CD4-positive, alpha-beta T cell treated with Interleukin-12 subunit alpha and Interleukin-12 subunit beta, for 1 hour (primary cell): ENCODE measurements at regions not wholly inside any gene's neighbourhood (a gene's known extent, or its start where the extent isn't known, plus 50 kb on each side); places are given as distances from the start of the nearest gene placed in this dataset.

ENCODE experiments used
- DNase-seq: peaks from one replicate; pipeline ENCODE4 v3.0.0-alpha.2; 2020

DNA sequence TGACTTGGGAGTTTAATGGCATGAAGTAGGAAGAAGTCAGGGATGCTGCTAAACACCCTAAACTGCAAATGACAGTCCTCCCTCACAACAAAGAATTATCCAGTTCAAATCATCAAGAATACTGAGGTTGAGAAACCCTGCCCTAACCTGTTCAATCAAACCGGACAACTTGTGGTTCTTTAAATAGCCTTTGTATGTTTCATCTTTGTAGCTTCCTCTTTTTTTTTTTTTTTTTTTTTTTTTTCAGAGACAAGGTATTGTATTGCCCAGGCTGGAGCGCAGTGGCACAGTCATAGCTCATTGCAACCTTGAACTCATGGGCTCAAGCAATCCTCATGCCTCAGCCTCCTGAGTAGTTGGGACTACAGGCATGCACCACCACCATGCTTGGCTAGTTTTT, 52.5 kb upstream of the TTC29 start:
- no peak for DNase-seq

DNA sequence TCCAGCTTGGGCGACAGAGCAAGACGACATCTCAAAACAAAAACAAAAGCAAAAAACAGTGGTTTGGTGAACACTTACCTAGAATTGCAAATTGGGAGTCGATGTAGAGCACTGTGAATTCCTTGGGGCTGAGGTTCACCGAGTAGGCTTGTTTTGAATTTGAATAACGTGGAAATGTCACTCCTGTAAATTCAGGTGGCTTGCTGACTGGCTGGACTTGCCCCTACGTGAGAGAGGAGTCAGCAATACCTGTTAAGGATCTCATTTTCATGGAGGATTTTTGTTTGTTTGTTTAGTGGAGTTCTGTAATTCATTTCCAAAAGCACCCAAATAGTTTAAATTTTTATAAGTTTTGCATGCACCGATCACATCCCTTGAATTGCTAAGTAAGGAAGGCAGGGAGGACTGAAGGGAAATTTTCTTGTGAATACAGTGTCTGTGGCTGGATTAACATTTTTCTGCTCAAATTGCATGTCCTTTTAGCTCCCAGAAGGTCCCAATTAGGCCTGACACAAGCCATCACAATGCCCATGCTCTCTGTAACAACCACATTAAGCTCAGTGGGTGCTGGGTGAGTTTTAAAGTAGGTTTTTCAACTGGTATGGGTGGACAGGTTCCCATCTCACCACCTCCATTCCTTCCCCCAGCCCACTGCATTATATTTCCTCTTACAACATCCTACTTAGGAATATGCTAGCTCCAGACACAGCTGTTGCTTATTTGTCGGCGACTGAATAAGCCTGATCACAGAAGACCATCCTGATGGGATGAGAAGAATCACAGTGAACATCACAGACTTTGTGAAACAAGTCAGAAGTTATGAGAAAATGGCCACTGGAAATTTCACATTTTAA, 58.5 kb upstream of the TTC29 start:
- DNase-seq: no peak

DNA sequence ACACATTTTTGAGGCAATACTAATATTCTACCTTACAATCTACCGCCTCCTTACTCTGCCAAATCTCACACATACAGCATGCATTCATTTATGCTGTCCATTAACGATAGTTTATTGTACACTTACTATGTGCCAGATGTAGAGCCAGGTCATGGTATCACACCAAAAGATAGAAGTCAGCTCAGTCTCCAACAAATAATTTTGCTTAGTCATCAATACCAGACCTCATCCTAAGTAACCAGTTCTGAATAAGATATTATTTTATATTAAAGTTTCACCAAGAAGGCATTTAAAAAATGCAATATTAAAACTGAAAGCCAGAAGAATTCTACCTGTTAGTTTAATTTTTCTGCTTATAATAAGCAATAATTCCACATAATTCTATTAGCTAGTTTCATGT, 60.6 kb upstream of the TTC29 start:
- DNase-seq: no peak

DNA sequence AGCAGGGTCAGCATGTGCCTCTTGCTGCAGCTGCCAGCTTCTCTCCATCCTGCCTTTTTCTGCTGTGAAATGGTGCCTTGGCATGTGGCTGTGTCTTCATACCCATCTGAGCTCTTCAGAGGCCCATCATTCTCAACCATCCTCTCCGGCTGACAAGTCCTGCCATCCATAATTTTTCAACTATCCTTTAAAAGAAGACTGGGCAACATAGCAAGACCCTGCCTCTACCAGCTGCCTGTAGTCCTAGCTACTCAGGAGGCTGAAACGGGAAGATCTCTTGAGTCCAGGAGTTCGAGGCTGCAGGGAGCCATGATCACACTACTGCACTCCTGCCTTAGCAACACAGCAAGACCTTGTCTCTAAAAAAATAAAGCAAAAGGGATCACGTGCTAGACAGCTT, 64.2 kb upstream of the TTC29 start:
- no peak for DNase-seq

DNA sequence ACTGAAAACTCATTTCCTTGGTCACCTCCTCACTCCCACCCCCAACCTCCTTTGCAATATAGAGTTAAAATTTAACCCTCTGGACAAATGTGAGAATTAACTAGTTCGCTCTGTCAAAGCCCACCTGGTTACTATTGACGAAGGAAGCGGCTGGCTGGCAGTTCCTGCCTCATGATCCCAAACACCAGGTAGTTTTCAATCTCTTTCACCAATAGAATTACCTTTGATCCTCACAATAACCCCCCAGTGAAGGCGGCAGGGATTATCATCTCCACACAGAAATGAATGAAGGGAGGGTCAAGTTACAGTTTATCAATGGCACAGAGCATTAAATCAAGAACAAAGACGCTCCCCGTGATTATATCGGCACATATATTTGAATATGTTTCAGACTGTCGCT, 65.7 kb upstream of the TTC29 start:
- DNase-seq: no peak

DNA sequence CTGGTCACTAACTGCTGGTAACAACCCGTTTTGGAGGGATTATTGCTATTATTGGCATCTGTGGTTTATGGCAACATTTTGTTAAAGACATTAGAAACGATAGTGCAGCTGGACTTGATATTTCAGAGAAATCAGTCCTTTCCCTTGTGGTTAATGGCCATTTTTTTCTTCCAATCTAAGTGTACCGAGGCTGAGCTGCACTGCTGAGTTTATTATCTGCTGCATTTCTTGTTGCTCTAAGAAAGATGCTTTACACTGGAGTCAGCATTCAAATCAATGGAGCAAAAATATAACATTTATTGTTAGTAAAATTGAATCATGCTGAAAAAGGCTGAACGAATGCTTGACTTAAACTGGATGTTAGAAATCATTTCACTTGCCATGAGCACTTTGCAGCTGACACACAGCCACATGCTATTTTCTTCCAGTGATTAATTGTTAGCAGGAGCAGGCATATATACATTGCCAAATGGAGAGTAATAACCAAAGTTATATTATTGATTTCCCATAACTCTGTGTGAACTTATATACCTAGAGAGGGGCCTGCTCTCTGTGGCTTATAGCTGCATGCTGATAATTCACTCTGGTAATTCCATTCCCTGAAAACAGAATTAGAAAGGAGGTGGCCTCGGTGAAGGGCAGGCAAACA, 66.5 kb upstream of the TTC29 start:
- DNase-seq: no peak

DNA sequence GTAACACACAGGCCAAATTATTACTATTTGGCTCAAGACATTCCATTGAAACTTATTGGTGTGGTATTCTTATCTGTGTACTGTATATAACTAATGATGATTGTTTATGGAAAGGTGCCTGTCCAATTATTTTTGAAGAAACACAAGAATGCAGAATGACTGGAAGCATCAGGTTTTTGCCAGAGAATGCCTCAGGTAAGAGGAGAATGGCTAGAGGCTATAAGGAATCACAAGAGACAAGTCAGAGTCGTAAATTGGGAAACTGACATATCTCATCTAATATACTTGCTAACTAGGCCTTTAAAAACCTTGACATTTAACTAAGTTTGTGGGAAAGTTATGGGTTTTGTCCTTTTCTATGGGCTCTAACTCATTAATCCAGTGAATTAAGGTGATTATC, 69.3 kb upstream of the TTC29 start:
- no peak for DNase-seq

DNA sequence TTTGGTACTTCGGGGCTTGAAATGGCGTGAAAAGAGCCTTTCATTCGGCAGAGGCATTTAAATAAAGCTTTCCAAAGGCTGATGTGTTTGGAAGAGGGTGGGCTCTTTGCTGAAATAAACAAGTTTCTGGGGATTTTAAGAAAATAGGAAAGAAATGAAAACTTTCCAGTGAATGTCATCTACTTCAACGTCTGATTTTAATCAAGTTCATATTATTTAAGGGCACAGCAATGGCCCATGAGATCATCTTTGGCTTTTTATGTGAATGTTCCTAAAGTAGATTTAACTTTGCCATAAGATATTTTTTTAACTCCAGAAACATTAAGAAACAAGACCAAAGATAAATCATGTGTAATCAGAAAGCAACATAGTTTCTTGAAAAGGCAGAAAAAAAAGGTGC, 69.8 kb upstream of the TTC29 start:
- no peak for DNase-seq

DNA sequence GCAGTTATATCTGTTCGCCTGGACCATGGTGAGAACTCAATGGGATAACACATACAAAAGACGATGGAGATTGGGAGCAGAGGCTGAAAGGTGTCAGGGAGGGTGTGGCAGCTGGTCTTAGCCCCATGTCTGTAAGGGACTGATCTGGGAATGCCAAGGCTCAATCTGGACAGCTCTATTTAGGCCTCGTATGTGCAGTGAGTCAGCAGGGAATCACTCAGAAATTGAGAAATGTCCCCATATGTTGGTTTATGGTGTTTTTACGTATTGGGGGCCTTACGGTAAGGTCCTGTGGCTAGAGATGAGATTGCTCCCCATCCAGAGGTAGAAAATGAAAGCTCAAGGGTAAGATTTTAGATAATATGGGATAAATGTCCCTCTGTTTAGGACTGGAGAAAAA, 71.4 kb upstream of the TTC29 start:
- DNase-seq: no peak

DNA sequence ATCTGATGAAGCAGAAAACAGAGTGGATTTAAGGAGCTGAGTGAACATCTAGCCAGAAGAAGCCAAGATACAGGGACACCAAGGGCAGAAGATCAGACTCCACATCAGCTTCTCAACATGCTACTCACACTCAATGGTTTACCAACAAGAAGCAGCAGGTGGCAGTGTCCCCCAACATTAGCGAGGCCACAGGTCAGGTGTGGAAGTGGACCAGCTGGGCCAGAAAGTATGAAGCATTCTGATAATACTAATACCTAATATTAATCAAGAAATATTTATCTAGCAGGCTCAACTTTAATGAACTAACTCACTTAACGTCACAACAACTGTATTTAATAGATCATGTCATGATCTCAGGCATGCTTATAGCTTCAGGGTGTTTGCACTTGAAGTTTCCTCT, 73.4 kb upstream of the TTC29 start:
- peak; percentile 49 for DNase-seq

DNA sequence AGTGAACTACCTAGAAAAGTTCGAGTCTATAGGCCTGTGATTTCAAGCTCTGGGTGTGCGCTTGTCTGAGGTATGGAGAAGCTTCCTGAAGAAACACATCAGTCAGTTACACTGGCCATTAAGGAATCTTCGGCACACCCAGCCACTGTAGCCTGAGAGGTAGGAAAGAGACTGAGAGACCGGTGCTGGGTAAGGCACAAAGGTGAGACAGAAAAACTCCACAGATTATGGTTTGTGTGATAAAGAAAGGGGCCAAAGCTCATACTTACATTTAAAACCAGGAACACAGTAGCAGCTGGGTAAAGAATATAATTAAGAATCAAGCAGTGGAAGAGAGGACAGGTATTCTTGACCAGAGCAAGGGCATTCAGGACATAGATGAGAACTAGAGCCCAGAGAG, 74.8 kb upstream of the TTC29 start:
- no peak for DNase-seq

DNA sequence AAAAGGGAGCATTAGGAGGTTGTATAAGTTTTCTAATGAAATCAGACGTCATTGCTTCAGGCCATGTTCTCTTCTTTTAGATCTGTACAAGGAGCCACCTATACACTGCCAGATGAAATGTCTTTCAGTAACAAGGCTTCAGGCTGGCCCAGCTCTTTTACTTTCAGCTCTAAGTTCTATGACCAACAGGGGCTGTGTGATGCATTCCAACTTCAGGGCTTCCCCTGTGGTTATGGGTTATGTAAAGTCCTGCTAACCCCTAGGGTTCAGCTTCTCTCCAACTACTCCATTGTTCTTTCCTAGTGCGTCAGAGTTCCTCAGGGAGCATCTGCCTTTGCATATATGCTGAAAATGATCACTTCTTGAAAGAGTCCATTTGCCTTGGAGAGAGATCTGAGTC, 79.4 kb upstream of the TTC29 start:
- no peak for DNase-seq

DNA sequence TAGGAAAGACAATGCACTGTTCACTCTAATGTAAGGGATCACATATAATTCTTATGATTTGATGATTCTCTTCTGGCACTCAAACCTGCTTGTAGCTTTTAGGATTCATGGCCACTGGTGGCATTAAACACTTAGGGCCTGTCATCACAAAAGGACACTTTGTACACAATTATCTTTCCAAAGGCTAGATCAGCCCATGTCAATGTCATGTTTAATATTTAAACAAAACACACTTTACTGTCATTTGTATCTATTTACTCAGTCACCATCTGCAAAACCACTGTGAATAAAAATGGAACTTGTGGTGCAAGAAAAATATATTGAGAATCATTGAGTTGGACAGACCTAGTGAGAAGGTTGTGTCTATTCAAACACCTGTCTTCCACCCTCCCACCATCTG, 83.6 kb upstream of the TTC29 start:
- no peak for DNase-seq

DNA sequence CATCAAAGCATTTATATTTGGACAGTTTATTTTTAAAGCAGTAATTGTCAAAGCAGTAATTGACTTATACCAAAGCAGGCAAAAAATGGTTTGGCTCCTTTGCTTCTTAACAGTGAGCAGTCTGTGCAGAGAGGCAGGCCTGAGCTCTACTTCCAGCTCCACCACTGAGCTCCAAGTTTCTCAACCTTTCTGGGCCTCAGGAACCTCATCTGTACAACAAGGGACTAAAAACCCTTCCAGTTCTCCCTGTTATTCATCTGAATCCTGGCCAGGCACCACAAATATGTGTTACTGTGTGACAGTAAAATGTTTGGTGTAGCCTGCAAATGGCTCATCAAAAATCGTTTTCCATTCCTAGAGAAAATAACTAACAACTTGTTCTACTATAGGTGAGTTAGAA, 88.7 kb upstream of the TTC29 start:
- DNase-seq: no peak

DNA sequence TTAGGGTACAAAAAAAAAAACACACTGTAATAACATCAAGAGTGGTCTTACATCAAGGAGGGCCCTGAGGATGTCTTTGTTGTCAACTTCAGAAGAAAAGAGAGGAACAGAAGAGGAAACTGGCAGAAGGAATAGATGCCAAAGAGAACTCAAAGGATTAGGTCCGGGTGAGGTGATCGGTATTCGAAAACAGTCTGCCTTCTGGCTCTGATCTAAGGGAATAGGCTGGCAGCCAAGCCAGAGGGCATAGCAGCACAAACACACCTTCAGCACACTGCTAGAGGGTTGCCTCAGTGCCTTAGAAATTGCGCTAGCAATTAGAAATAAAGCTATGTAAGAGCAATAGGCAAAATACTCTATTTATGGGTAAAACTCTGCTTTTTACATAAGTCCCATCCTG, 91.4 kb upstream of the TTC29 start:
- no peak for DNase-seq

DNA sequence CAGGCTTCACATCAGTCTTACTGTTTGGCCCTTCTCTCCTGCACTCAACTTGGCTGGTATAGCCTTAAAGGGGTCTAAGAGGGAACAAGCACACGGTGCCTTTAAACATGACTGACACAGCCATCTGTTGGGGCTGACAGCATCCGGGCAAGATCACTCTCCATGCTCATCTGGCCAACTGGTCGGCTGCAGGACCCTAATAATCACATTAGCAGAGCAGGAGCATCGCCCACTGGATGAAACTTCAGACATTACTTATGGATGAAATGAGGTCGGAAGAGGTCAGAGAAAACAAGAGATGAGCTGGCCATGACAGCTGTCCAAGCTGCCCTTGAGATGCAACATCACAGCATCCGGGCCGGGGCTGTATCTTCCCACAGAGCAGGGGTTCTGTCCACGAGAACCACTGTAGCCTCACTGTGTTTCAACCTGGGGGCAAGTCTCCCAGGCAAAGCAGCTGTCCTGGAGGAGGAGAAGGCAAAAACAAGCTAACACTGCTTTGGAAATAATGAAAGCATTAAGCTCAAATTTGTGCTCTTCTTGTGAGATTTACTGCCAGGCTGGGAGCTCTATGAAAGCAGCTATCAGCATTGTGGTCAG, 94.4 kb upstream of the TTC29 start:
- no peak for DNase-seq

DNA sequence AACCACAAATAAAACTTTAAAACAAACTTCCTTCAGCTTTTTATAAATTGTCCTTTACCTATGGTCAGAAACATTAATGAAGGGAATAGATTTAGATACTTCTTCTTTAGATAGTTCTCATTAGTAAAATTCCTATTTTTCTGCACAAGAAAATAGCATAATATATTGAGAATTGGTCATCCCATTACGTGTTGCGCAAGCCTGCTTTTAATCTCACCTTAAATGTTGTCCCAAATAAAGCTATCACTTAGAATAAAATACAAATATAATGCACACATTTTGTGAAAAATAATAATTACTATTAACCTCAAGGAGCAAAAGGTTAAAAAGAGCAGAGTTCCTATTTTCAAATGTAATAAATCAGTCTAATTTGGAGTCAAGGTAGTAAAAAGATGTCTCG, 95.2 kb upstream of the TTC29 start:
- DNase-seq: no peak

DNA sequence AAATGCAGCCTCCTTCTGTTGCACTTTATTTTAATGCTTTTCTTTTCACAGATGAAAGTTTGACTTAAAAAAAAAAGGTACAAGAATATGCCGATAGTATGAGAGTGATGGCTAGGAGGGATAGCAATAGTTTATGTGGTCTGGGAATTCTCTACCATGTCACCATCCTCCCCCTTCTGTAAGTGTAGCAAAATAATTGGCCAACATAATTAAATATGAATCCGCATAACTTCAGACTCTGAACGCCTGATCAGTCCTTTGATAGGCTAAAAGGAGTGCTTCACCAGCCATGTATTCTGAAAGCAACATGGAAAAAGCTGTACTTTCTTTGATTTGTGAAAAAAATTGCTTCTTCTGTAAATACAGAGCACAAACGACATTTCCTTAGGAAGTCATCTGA, 95.7 kb upstream of the TTC29 start:
- no peak for DNase-seq

DNA sequence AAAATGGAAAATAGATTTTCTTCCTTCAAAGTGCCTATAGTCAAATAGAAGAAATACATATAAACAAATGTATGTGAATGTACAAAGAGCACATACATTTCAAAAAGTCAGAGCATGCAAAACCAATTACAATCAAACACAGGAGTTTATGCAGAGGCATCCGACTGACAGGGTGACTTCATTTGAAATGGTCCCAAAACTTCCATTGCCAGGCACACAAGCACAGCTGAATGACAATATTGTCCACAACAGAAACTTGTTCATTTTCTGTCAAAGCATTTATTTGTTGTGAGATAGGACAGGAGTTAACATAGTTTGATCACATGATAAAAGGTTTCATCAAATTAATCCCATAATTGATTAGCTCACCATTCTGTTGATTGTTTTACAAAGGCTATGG, 96.4 kb upstream of the TTC29 start:
- DNase-seq: no peak

DNA sequence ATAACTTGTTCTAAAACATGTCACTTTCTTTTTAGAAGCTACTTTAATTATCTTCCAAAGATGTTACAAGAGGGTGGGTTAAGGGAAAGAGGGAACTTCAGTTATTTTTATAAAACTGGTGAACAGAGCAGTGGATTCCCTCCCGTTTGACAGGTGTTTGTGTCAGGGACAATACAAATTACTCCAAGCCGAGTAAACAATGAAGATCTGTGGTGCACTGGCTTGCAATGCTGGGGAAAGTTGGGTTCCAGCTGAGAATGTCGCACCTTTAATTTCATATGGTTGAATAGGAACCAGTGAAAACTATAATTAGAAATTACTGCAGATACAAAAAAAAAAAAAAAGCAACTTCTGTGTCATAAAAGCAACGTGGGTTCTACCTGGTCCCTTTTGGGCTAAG, 98.6 kb upstream of the TTC29 start:
- DNase-seq: no peak

DNA sequence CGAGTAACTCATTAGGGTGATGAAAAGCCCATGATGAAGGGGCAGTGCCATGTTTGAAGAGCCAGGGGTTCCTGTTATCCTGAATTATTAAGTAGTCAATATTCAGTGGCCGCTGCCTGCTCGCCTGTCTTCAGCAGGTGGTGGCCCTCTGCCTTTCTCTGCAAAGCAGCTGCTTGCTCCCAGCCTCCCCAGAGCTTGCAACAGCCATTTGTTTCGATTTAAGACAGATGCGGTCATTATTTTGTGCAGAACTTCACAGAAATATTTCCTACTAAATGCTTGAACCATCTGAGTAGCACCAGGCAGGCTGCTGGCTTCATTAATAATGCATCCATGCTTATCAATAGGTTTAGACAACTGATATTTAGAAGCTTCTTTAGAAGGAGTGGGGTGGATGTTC, 104.3 kb upstream of the TTC29 start:
- DNase-seq: no peak

DNA sequence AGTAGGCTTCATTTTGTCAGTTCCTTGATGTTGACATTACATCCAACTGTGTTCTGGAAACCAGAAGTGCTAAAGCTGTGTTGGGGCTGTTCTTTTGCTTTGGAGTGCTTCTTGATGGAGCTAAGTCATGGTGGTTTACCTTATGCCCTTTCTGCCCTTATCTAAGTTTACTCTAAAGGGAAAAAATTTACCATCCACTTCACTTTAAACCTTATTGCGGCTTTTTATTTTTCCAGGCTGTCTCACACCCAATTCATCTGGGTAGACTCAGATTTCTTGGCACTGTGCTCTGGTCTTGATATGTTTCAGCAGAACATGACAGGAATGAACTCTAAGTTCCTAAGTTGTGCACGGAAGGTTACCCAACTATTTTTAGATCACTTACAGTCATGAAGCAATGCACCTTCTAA, 104.7 kb upstream of the TTC29 start:
- DNase-seq: no peak

DNA sequence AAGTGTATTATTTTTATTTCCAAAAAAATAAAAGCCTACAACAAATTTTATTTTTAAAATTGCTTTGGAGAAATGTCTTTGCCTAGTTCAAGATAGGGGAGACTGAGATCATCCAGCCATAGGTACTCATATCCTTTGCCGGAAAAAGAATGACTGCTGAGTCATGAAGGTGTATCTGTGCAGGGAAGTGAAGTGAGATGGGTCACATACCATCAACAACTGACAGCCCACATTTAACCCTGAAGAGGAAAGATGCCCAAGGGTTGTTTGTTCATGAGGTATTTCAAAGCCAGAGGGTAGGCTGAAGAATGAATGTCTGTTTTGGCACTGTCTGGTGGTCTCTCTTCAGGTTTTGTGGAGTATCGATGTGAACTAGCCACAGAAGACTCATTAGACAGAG, 106.7 kb upstream of the TTC29 start:
- DNase-seq: no peak

DNA sequence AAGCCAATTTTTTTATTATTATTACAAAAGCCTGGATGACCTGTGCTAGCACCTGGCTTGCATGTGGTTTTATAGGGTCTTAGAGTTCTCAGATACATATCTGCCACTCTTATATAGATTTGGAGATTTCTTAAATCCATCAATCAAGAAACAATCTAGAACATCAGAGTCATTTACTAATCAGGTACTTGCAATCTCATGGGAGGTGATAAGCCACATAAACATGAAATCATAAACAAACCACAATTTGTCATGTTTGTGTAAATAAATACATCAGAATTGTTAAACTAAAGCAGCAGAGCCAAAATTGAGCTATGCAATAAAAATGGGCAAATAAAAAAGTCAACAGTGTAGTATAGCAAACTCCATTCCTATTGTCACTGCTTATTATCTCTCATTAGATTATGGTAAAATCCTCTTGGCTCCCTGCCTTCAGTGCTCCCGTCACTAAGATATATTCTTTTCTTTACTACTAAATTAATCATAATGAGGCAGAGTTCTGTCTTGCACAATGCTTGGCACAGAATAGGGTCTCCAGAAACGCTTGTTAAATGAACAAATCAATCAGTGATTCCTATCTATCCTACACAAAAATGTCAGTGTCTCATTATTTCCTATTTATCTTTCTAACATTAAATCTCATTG, 108.7 kb upstream of the TTC29 start:
- DNase-seq: no peak
